ENCODE measurements at regions not wholly inside any gene's neighbourhood (a gene's known extent, or its start where the extent isn't known, plus 50 kb on each side); places are given as distances from the start of the nearest gene placed in this dataset.

DNA sequence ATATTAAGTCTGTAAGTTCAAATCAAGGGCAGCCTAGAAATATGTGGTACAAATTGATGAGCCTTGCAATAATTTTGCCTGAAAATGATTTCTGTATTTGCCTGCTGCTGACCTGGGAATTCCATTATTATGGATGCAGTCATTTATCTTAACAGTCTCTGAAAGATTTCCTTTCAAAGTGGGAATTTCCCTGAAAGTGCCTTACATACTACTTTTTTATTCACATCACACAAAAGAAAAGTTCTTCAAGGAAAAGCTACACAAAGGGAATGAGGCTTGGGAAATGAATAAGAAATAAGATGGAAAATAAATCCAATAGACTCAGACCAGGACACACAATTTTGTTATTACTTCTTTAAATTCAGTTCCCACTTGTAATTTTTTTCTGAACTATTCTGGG, 537.8 kb upstream of the PTGER4 start:
- no peak for DNase-seq (ENCODE audit: low spot score in 2 of 2)
- Histone ChIP-seq H3K36me3 (no peaks in the 10 kb centered on the region), H3K9me3 (no peaks in the 10 kb centered on the region), H3K4me3 (no peak overlapping the region), H3K27me3 (no peaks in the 10 kb centered on the region), H3K4me1 (no peaks in the 10 kb centered on the region), H3K27ac (no peak overlapping the region)
- TF ChIP-seq CTCF (IDR thresholded peaks at IDR 0.05), result no peak
- intact Hi-C loops (cut with DNase I), result no loop called here

DNA sequence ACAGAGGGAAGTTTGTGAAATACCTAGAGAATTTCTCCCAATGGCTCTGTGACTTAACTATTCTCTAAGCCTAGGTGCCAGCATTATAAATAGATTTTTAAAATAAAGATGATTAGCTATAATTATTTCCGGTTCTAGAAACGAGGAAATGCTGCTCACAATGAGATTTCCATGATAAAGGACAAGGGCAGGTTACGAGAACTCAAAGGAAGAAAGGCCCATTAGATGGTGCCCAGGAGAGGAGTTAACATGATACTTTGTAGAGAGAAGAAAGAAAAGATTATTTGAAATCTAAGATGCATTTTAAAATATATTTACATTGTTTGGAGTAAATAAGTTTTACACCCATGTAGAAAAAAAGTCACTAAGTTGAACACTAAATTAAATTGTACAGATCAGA, 538.3 kb upstream of the PTGER4 start:
- no peak for TF ChIP-seq CTCF (IDR thresholded peaks at IDR 0.05)
- Histone ChIP-seq H3K27ac (no peak overlapping the region), H3K27me3 (no peaks in the 10 kb centered on the region), H3K36me3 (no peaks in the 10 kb centered on the region), H3K4me1 (no peaks in the 10 kb centered on the region), H3K4me3 (no peak overlapping the region), H3K9me3 (no peaks in the 10 kb centered on the region)
- intact Hi-C loops (cut with DNase I), result no loop called here
- DNase-seq (ENCODE audit: low spot score in 2 of 2), result no peak

GRCh38 chr5:40137223-40137622, 542.5 kb upstream of the PTGER4 start:
- DNase-seq (ENCODE audit: low spot score in 2 of 2), result no peak
- H3K9me3 ChIP-seq, result no peaks in the 10 kb centered on the region
- intact Hi-C loops (cut with DNase I), result no loop called here
- H3K4me3 ChIP-seq, result no peak overlapping the region
- H3K27ac ChIP-seq, result no peak overlapping the region
- H3K36me3 ChIP-seq, result no peaks in the 10 kb centered on the region
- H3K4me1 ChIP-seq, result no peaks in the 10 kb centered on the region
- no peak for TF ChIP-seq CTCF (IDR thresholded peaks at IDR 0.05)
- H3K27me3 ChIP-seq, result no peaks in the 10 kb centered on the region

GRCh38 chr5:40134883-40135520, 544.7 kb upstream of the PTGER4 start:
- no peak for TF ChIP-seq CTCF (IDR thresholded peaks at IDR 0.05)
- no peak overlapping the region for H3K4me3 ChIP-seq
- no peak overlapping the region for H3K27ac ChIP-seq
- no peaks in the 10 kb centered on the region for H3K27me3 ChIP-seq
- H3K36me3 ChIP-seq, result no peaks in the 10 kb centered on the region
- no peak for DNase-seq (ENCODE audit: low spot score in 2 of 2)
- H3K4me1 ChIP-seq, result no peaks in the 10 kb centered on the region
- no peaks in the 10 kb centered on the region for H3K9me3 ChIP-seq
- intact Hi-C loops (cut with DNase I), result no loop called here

DNA sequence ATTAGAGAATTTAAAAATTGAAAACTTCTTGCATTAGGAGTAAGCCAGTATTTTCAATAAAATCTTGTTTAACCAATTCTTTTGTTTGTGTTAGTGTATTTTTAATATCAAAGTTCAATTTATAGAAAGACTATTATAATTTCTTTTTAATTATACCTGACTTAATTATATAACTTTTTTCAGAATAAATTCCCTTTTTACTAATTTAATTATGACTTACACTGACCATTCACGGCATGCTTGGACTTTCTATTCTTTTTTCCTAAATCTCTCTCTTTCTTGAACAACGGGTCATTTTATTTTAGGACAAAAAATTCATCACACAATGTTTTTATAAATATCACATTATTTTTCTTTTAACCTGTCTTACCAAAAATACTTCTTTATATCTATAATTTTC, 555.3 kb upstream of the PTGER4 start:
- H3K36me3 ChIP-seq, result no peaks in the 10 kb centered on the region
- no peak overlapping the region for H3K27ac ChIP-seq
- H3K4me1 ChIP-seq, result no peaks in the 10 kb centered on the region
- H3K9me3 ChIP-seq, result no peaks in the 10 kb centered on the region
- DNase-seq (ENCODE audit: low spot score in 2 of 2), result no peak
- H3K4me3 ChIP-seq, result no peak overlapping the region
- no peaks in the 10 kb centered on the region for H3K27me3 ChIP-seq
- TF ChIP-seq CTCF (IDR thresholded peaks at IDR 0.05), result no peak
- intact Hi-C loops (cut with DNase I), result no loop called here

DNA sequence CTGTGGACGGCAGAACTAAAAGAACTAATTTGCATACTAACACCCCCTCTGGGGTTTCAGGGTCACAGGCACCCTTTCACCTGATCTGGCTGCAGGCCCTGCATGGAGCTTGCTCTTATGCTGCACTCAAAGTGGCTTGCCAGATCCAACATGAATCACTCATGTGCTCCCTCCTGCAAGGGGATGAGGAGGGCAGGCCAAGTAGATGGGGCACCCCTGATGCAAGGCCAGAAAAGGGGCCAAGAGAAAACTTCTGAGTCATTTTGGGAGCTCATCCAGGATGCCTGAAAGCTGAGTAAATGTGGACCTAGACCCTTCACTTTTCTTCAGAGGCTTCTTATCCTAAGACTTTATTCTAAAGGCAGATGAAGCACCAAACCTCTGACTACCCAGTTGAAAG, 558.5 kb upstream of the PTGER4 start:
- Histone ChIP-seq H3K4me1 (no peaks in the 10 kb centered on the region), H3K36me3 (no peaks in the 10 kb centered on the region), H3K4me3 (no peak overlapping the region), H3K27me3 (no peaks in the 10 kb centered on the region), H3K9me3 (no peaks in the 10 kb centered on the region), H3K27ac (no peak overlapping the region)
- no peak for TF ChIP-seq CTCF (IDR thresholded peaks at IDR 0.05)
- intact Hi-C loops (cut with DNase I), result no loop called here
- no peak for DNase-seq (ENCODE audit: low spot score in 2 of 2)

Measured in ascending aorta (tissue), 2 donors.